GM12864 (cell line): ENCODE measurements at regions not wholly inside any gene's neighbourhood (a gene's known extent, or its start where the extent isn't known, plus 50 kb on each side); places are given as distances from the start of the nearest gene placed in this dataset.

Source experiments
- DNase-seq: peaks from one replicate; pipeline ENCODE4 v3.0.0-alpha.2; 2011; ENCODE audit warnings: low read depth
- H3K4me3 ChIP-seq: 2 replicates; pipeline ENCODE4 v1.5.1; 2011; ENCODE audit warnings: mild to moderate bottlenecking, low read depth, low read length, control low read depth
- TF ChIP-seq, protein P1 (sequence below): IDR thresholded peaks from 2 replicates; pipeline ENCODE4 v1.5.1; 2011; ENCODE audit warnings: low read depth, mild to moderate bottlenecking, moderate library complexity, low read length, control low read depth, inconsistent platforms; ENCODE audit errors: missing control alignments

DNA sequence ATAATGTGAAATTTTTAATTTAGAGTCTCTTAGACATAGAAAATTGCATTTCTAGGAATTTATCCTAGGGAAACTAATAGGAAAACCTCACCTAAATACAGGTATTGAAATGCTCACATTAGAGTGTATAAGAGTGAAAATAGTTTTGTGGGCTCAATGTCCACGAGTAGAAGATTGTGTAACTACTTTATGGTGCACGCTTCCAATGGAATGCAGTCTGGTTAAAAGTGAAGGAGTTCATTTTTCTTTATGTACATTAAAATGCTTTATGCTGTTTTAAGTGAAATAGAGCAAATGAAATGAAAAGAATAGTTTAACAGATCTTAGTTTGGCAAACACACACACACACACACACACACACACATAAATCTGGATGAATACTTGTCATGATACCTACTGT is 278.2 kb downstream of the USP25 start:
- TF ChIP-seq, protein P1, sequence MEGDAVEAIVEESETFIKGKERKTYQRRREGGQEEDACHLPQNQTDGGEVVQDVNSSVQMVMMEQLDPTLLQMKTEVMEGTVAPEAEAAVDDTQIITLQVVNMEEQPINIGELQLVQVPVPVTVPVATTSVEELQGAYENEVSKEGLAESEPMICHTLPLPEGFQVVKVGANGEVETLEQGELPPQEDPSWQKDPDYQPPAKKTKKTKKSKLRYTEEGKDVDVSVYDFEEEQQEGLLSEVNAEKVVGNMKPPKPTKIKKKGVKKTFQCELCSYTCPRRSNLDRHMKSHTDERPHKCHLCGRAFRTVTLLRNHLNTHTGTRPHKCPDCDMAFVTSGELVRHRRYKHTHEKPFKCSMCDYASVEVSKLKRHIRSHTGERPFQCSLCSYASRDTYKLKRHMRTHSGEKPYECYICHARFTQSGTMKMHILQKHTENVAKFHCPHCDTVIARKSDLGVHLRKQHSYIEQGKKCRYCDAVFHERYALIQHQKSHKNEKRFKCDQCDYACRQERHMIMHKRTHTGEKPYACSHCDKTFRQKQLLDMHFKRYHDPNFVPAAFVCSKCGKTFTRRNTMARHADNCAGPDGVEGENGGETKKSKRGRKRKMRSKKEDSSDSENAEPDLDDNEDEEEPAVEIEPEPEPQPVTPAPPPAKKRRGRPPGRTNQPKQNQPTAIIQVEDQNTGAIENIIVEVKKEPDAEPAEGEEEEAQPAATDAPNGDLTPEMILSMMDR: no peak
- no peak for DNase-seq
- no peak overlapping the region for H3K4me3 ChIP-seq

DNA sequence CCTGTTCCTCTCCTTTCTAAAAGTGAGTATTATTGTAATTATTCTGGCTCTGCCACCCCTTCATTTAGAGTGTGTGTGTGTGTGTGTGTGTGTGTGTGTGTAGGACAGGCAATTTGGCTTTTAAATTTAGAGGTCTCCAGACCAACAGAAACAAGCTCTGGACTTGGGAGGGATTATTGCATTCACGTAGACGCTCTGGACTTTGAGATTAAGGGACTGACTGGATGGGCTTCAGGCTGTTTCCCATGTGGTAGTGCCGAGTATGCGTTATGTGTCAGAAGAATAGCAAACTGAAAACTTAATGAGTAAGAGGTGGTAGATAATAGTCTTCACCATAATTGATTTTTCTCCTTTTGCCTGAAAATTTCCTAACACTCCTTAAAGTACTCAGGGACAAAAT is 281.9 kb downstream of the USP25 start:
- no peak for DNase-seq
- TF ChIP-seq, protein P1: no peak
- no peak overlapping the region for H3K4me3 ChIP-seq

DNA sequence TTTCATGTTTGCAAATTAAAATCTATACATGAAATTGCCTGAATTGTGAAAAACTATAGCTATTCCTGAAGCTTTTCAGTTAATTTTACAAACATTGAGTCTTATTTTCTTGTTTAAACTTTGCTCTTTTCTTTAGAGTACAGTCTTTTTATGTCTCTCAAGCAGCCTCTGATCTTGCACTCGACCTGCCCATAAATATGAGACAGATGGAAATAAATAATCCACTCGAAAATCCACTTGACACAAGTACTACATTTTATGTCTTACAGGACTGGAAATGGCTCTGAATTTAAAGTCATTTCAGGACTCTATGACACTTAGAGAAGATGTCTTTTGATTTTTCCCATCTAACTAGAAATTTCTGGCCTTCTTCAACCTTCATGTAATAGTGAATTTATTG is 283.8 kb downstream of the USP25 start:
- TF ChIP-seq, protein P1: no peak
- DNase-seq: no peak
- H3K4me3 ChIP-seq: no peak overlapping the region

DNA sequence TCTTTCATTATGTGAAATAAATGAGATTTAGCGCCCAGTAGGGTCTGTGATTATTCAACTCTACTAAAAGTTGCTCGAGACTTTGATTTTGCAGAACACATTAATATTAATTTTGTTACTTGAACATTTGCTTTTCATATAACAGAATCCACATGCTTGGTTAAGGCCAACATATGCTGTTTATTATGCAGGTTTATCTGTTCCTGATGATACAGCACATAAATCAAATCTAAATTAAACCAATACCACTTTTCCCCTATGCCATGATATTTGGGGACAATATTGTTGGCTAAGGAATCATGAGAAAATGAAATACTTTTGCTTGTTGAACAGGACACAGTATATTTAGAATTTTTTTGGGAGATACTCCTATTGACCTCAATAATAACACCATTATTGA is 291.1 kb downstream of the USP25 start:
- TF ChIP-seq, protein P1: no peak
- no peak for DNase-seq
- no peak overlapping the region for H3K4me3 ChIP-seq

DNA sequence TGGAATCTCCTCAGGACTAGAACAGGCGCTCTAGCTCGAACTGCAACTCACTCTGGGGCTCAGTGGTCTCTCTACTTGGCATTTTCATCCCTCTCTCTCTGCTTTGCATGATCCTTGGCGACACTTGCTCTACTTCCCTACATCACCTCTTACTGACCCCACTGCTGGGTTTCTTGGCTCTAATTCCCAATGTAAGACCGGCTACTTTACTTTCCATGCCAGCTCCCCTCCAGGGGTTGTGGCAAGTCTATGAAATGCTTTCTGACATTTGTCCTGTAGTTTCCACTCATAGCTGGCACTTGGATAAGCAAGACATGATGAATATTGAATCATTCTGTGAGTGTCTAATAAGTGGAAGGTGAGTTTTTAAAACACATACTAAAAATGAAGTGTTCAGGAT is 292.3 kb downstream of the USP25 start:
- TF ChIP-seq, protein P1: no peak
- DNase-seq: no peak
- no peak overlapping the region for H3K4me3 ChIP-seq

DNA sequence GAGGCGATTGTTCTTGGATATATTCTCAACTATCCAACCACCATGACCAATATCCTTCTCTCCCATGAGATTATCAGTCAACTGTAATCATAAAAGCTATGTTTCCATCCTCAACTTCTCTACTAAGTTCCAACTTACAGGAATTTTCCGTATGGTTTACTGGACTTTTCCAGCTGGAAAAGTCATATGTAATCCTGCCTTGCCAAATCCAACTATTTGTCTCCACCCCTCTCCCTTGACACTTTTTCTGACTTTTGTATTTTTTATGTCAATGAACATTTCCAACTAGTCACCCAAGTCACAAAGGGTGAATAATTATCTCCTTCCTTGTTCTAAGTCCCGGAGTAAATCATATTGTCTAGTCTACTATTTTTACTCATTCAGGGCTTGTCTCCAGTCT is 293.1 kb downstream of the USP25 start:
- DNase-seq: no peak
- TF ChIP-seq, protein P1: no peak
- H3K4me3 ChIP-seq: no peak overlapping the region

DNA sequence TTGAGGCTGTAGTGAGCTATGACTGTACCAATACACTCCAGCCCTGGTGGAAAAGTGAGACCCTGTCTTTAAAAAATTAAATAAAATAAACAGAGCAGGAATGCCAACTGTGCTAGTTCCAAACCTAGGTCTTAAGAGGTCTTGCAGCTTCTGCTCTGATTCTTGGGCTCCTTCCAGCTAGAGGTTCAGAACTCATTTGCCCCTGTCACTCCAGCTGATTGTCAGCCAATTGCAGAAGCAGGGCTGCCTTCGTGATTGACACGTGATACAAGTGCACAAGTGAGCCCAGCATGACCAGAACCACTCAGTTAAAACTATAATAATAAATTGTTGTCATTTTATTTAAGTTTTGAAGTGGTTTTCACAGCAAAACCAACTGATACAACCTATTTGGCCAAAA is 298.4 kb downstream of the USP25 start:
- no peak for DNase-seq
- TF ChIP-seq, protein P1: no peak
- H3K4me3 ChIP-seq: no peak overlapping the region
